Calu3 (cell line): ENCODE measurements at regions not wholly inside any gene's neighbourhood (a gene's known extent, or its start where the extent isn't known, plus 50 kb on each side); places are given as distances from the start of the nearest gene placed in this dataset.

Source experiments
- BruUV-seq: library from RNA; stranded (reverse); fragments of 400-500 nt; replicated peaks from 2 replicates; lab custom pipeline; 2021; lab: Mats Ljungman, UMichigan
- CTCF ChIA-PET: fragments of 300-600 bp; sonication (Branson Sonifier 250); formaldehyde crosslinking; loops from one replicate; lab custom pipeline; 2022; ENCODE audit warnings: antibody characterized with exemption; lab: Charles Lee
- DNase-seq: peaks from one replicate; pipeline ENCODE4 v3.0.0; 2022
- H3K27ac Mint-ChIP-seq: one replicate; pipeline ENCODE4 v1.8.0; 2022; ENCODE audit warnings: mixed read lengths; ENCODE audit not compliant: unreplicated experiment
- H3K27me3 Mint-ChIP-seq: one replicate; pipeline ENCODE4 v1.8.0; 2022; ENCODE audit warnings: mixed read lengths; ENCODE audit not compliant: unreplicated experiment
- H3K36me3 Mint-ChIP-seq: one replicate; pipeline ENCODE4 v1.8.0; 2022; ENCODE audit warnings: mild to moderate bottlenecking, moderate library complexity, mixed read lengths; ENCODE audit not compliant: insufficient read depth, unreplicated experiment
- H3K4me1 Mint-ChIP-seq: one replicate; pipeline ENCODE4 v1.8.0; 2022; ENCODE audit warnings: mild to moderate bottlenecking, low read depth, mixed read lengths; ENCODE audit not compliant: unreplicated experiment
- H3K4me3 Mint-ChIP-seq: one replicate; pipeline ENCODE4 v1.8.0; 2022; ENCODE audit warnings: mild to moderate bottlenecking, low read depth, moderate library complexity, mixed read lengths; ENCODE audit not compliant: unreplicated experiment
- H3K9me3 Mint-ChIP-seq: one replicate; pipeline ENCODE4 v1.8.0; 2022; ENCODE audit warnings: low read depth, mixed read lengths; ENCODE audit not compliant: unreplicated experiment
- CTCF ChIP-seq: fragments of 200-600 bp; IDR thresholded peaks from one replicate; pipeline ENCODE4 v1.8.0; 2022; ENCODE audit warnings: antibody characterized with exemption; ENCODE audit not compliant: unreplicated experiment
- intact Hi-C: fragments of 100-400 bp; cut with micrococcal nuclease; formaldehyde crosslinking; loops from one replicate; pipeline ENCODE4 v1.10.0; 2022; ENCODE audit not compliant: unreplicated experiment

- CTCF ChIA-PET = no interaction called here
- BruUV-seq = no TSS peak
- H3K27me3 Mint-ChIP-seq = peaks cover 16% of the 10 kb centered on the region
- intact Hi-C loops = no loop called here
- H3K9me3 Mint-ChIP-seq = no peaks in the 10 kb centered on the region
- no peak overlapping the region for H3K4me3 Mint-ChIP-seq
- no peak overlapping the region for H3K27ac Mint-ChIP-seq
- H3K36me3 Mint-ChIP-seq = no peaks in the 10 kb centered on the region
- H3K4me1 Mint-ChIP-seq = no peaks in the 10 kb centered on the region
- no peak for DNase-seq
- no peak for TF ChIP-seq CTCF
Observed at GRCh38 chr11:93075782-93076181, 106.3 kb downstream of the MTNR1B start.

GRCh38 chr11:93080146-93080759, 110.8 kb downstream of the MTNR1B start:
- no TSS peak for BruUV-seq
- peaks cover 29% of the 10 kb centered on the region for H3K27me3 Mint-ChIP-seq
- intact Hi-C loops = no loop called here
- no peak for TF ChIP-seq CTCF
- H3K9me3 Mint-ChIP-seq = no peaks in the 10 kb centered on the region
- no peaks in the 10 kb centered on the region for H3K4me1 Mint-ChIP-seq
- no peak for DNase-seq
- CTCF ChIA-PET = no interaction called here
- no peak overlapping the region for H3K27ac Mint-ChIP-seq
- no peaks in the 10 kb centered on the region for H3K36me3 Mint-ChIP-seq
- no peak overlapping the region for H3K4me3 Mint-ChIP-seq

GRCh38 chr11:93081694-93082093, 112.2 kb downstream of the MTNR1B start:
- Mint-ChIP-seq H3K4me3 (no peak overlapping the region), H3K27ac (no peak overlapping the region), H3K36me3 (no peaks in the 10 kb centered on the region), H3K27me3 (peaks cover 15% of the 10 kb centered on the region), H3K9me3 (no peaks in the 10 kb centered on the region), H3K4me1 (no peaks in the 10 kb centered on the region)
- intact Hi-C loops = no loop called here
- no peak for TF ChIP-seq CTCF
- CTCF ChIA-PET = no interaction called here
- DNase-seq = no peak
- BruUV-seq = no TSS peak

- Mint-ChIP-seq H3K4me3 (no peak overlapping the region), H3K36me3 (no peaks in the 10 kb centered on the region), H3K27me3 (peaks cover 15% of the 10 kb centered on the region), H3K9me3 (no peaks in the 10 kb centered on the region), H3K4me1 (no peaks in the 10 kb centered on the region), H3K27ac (no peak overlapping the region)
- no peak for TF ChIP-seq CTCF
- intact Hi-C loops = no loop called here
- DNase-seq = no peak
- no TSS peak for BruUV-seq
- CTCF ChIA-PET = no interaction called here
Observed at GRCh38 chr11:93082900-93083299, 113.4 kb downstream of the MTNR1B start.
